ENCODE measurements at regions not wholly inside any gene's neighbourhood (a gene's known extent, or its start where the extent isn't known, plus 50 kb on each side); places are given as distances from the start of the nearest gene placed in this dataset.

- TF ChIP-seq, protein P1, sequence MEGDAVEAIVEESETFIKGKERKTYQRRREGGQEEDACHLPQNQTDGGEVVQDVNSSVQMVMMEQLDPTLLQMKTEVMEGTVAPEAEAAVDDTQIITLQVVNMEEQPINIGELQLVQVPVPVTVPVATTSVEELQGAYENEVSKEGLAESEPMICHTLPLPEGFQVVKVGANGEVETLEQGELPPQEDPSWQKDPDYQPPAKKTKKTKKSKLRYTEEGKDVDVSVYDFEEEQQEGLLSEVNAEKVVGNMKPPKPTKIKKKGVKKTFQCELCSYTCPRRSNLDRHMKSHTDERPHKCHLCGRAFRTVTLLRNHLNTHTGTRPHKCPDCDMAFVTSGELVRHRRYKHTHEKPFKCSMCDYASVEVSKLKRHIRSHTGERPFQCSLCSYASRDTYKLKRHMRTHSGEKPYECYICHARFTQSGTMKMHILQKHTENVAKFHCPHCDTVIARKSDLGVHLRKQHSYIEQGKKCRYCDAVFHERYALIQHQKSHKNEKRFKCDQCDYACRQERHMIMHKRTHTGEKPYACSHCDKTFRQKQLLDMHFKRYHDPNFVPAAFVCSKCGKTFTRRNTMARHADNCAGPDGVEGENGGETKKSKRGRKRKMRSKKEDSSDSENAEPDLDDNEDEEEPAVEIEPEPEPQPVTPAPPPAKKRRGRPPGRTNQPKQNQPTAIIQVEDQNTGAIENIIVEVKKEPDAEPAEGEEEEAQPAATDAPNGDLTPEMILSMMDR (IDR thresholded peaks at IDR 0.05; ENCODE audit: low read depth, low read length) = no peak
- H3K9me3 ChIP-seq (ENCODE audit: severe bottlenecking) = no peaks in the 10 kb centered on the region
- no peaks in the 10 kb centered on the region for H3K36me3 ChIP-seq
- no peak overlapping the region for H3K27ac ChIP-seq
- no peaks in the 10 kb centered on the region for H3K27me3 ChIP-seq (ENCODE audit: insufficient read depth, low read depth, severe bottlenecking)
- H3K4me3 ChIP-seq (ENCODE audit: low read depth, low read length) = no peak overlapping the region
- DNase-seq = no peak
Measured at GRCh38 chr3:59381282-59381681, 331.5 kb upstream of the CFAP20DC start.

DNA sequence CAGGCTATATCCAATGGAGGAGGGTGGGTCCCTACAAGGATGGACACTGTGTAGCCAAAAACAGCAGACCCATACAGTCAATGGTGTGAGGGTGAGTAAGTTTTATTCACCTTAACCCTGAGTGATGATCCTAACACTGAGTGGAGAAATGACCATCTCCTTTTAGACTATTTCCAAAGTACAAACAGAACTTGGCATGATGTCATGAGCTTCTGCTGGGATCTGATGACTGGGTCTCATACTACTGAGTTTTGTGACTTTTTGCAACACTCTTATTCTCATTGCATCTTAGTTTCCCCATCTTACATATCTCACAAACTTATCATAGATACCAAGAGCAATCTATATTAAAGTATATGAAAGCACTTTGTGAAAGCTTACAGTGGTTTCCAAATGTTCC is 330.3 kb upstream of the CFAP20DC start:
- Histone ChIP-seq H3K36me3 (no peaks in the 10 kb centered on the region), H3K4me3 (ENCODE audit: low read depth, low read length) (no peak overlapping the region), H3K27me3 (ENCODE audit: insufficient read depth, low read depth, severe bottlenecking) (no peaks in the 10 kb centered on the region), H3K27ac (no peak overlapping the region), H3K9me3 (ENCODE audit: severe bottlenecking) (no peaks in the 10 kb centered on the region)
- DNase-seq = no peak
- TF ChIP-seq, protein P1 (IDR thresholded peaks at IDR 0.05; ENCODE audit: low read depth, low read length) = no peak

- Histone ChIP-seq H3K27me3 (ENCODE audit: insufficient read depth, low read depth, severe bottlenecking) (no peaks in the 10 kb centered on the region), H3K4me3 (ENCODE audit: low read depth, low read length) (no peak overlapping the region), H3K27ac (no peak overlapping the region), H3K9me3 (ENCODE audit: severe bottlenecking) (no peaks in the 10 kb centered on the region), H3K36me3 (no peaks in the 10 kb centered on the region)
- TF ChIP-seq, protein P1 (IDR thresholded peaks at IDR 0.05; ENCODE audit: low read depth, low read length) = no peak
- DNase-seq = no peak
Measured at GRCh38 chr3:59374818-59375211, 325.0 kb upstream of the CFAP20DC start.

DNA sequence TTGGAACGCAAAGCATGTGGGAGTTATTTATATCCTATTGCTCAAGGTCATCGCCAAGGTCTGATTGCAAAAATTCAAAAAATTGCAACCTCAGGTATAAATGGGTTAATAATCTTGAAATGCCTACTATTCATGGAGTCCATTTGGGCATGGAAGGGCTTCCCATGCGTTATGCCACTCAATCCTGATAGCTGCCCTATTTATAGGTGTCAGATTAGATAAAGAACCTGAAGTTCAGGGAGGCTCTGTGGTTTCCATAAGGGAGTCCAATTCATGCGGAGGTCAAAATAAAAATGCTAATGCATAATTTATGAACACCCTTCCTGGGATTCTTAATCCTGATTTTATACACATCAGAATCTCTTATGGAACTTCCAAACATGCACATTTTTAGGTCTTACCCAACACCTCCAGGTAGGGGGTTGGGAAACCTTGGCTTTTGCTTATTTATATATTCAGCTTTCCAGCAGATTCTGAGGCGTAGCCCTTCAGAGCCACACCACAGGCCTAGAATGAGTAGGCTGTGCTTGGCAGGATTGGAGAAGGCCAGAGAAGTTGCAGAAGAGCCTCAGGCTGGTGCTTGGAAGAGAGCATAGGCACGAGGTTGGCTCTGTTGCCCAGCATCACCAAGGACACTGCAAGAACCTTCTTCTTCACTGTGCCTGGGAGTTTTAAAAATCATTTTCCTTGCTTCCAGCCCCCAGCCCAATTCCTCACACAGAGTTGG is 324.4 kb upstream of the CFAP20DC start:
- TF ChIP-seq, protein P1 (IDR thresholded peaks at IDR 0.05; ENCODE audit: low read depth, low read length) = no peak
- no peaks in the 10 kb centered on the region for H3K27me3 ChIP-seq (ENCODE audit: insufficient read depth, low read depth, severe bottlenecking)
- no peak for DNase-seq
- no peak overlapping the region for H3K4me3 ChIP-seq (ENCODE audit: low read depth, low read length)
- no peak overlapping the region for H3K27ac ChIP-seq
- H3K36me3 ChIP-seq = no peaks in the 10 kb centered on the region
- no peaks in the 10 kb centered on the region for H3K9me3 ChIP-seq (ENCODE audit: severe bottlenecking)

GRCh38 chr3:59372346-59372745 is 322.5 kb upstream of the CFAP20DC start:
- no peak overlapping the region for H3K27ac ChIP-seq
- no peaks in the 10 kb centered on the region for H3K27me3 ChIP-seq (ENCODE audit: insufficient read depth, low read depth, severe bottlenecking)
- H3K9me3 ChIP-seq (ENCODE audit: severe bottlenecking) = no peaks in the 10 kb centered on the region
- TF ChIP-seq, protein P1 (IDR thresholded peaks at IDR 0.05; ENCODE audit: low read depth, low read length) = no peak
- DNase-seq = no peak
- no peak overlapping the region for H3K4me3 ChIP-seq (ENCODE audit: low read depth, low read length)
- no peaks in the 10 kb centered on the region for H3K36me3 ChIP-seq

Measured in WERI-Rb-1 (cell line).